ENCODE measurements at regions not wholly inside any gene's neighbourhood (a gene's known extent, or its start where the extent isn't known, plus 50 kb on each side); places are given as distances from the start of the nearest gene placed in this dataset.

DNA sequence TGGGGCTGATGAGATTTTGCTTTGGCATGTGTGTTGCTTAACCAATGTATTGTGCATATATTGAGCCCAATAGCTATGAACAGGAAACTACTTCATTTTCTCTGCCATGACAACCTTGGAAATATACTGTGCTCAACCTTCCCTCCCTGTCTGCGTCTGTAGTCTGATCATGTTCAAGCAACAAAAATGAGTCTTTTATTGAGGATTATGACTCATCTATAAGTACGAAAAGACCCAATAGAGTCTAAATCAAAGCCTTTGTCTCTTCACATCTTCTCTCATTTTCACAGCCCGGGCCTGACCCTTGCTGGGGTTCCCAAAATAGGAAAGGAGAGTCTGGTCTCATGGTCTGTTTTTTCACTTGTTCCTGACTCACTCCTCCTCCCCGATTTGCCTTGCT is 158.2 kb downstream of the CAND1 start:
- no peak for DNase-seq (ENCODE audit: low read depth)

DNA sequence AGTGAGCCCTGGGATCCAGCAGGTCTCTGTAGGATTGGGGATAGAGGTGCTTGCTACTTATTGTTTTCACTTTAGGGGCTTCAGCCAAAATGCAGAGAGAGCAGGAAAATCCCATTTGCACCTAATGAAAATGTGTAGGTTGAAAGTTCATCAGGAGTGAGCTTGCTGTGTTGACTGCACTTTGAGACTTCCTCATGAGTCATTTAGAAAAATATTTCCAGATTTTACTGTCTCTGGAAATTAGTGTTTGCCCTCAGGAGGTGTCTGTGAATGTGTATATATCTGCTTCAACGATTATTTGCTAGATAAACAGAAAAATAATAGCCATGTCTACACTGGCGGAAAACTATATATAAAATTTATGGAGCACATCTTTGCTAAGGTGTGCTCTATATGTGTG is 159.3 kb downstream of the CAND1 start:
- no peak for DNase-seq (ENCODE audit: low read depth)

DNA sequence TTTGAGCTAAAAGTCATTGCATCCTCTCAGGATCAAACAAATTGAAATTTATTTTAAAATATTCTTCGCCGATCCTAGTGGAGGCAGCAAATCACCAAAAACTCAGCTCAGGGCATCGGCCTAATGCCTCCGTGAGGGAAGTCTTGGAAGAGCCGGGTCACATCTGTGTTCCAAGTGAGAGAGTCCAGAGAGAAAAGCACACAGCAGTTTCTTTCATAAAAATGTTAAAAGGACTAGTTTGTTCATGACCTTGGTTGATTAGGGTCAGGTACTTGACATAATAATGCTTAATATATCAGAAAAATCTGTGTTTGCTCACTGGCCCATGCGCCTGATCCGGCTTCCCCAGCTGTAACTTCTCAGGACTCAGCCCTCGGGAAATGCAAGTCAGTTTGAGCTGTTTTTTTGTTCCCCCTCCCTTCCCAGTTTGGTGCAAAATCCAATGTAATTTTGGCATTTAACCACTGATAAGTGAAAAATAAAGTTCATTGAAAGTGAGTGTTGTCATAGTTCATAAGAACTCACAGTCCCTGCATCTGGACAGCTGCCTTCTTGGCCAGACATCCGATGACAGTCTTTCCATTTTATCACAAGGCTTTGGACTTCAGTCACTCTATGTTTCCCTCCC is 161.7 kb downstream of the CAND1 start:
- DNase-seq (ENCODE audit: low read depth) = no peak

DNA sequence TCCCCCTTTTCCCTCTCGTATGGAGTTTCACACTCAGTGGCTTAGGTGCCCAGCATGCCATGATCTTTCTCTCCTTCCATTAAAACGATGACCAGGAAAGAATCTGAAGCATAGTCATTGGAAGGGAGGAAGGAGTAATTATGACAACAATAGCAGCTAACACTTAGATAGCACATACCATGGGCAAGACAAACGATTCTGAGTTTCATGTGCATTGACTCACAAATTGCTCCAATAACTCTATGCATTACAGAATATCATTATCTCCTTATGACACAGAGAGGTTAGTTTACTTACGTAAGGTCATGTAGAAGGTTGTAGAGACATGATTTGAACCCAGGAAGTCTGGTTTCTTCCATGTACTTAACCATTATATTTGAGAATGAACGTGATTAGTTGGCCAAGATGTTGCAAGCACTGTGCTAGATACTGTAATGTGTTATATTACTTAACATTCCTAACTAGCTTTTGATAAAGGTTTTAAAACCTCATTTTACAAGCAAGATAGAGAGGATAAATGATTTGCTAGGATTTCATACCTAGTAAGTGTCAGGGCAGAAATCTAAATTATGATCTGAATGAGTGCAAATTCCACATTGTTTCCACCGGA is 162.4 kb downstream of the CAND1 start:
- DNase-seq (ENCODE audit: low read depth) = no peak

- no peak for DNase-seq (ENCODE audit: low read depth)
Measured at GRCh38 chr12:67433385-67434175, 164.4 kb downstream of the CAND1 start.

- no peak for DNase-seq (ENCODE audit: low read depth)
Measured at GRCh38 chr12:67434671-67435370, 165.7 kb downstream of the CAND1 start.

DNA sequence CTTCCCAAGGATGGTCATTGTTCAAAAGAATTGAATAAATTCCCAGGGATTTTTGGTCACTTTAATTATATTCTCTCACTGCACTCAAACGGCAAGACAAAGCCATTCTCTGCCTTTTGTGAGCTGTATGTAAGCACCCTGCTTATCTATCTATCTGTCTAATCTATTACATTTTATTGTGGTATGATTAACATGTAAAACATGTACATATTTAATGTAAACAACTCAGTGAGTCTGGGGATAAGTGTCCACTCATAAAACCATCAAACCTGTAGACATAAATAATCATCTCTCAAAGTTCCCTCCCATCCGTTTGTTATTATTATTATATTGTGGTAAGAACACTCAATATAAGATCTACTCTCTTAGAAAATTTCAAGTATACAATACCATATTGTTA is 167.1 kb downstream of the CAND1 start:
- no peak for DNase-seq (ENCODE audit: low read depth)

DNA sequence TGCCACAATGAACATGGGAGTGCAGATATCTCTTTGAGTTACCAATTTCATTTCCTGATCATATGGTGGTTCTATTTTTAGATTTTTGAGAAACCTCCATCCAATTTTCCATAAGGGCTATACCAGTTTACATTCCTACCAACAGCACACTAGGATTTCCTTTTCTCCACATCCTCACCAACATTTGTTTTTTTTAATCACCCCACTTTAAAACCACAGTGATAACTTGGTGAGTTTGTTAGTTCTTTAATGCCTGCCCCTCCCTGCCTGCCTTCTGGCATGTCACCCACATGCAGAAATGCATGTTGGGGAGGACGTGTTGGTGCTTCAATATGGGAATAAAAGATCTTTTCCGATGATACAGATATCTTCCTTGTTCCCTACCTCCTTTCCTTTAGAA is 167.9 kb downstream of the CAND1 start:
- no peak for DNase-seq (ENCODE audit: low read depth)

DNA sequence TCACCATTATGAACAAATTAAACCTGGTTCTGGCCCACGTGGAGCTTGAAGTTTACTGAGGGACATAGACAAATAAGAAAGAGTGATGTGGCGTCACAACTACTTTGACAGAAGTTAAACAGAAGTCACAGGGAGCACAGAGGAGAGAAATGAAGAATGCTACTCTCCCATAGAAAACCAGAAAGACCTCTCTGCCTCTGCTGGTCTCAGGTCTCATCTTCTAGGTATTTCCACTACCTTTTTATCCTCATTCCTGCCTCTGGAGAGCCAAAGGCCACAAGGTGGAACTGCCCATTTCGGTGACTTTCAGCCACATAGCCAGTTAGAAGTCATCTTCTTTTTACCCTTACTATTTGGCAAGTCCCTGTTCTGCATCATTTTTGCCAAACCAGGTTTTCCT is 170.5 kb downstream of the CAND1 start:
- DNase-seq (ENCODE audit: low read depth) = no peak

- peak; percentile 59 for DNase-seq (ENCODE audit: low read depth)
Measured at GRCh38 chr12:67441736-67442346, 172.7 kb downstream of the CAND1 start.

- no peak for DNase-seq (ENCODE audit: low read depth)
Measured at GRCh38 chr12:67442347-67442841, 173.2 kb downstream of the CAND1 start.

DNA sequence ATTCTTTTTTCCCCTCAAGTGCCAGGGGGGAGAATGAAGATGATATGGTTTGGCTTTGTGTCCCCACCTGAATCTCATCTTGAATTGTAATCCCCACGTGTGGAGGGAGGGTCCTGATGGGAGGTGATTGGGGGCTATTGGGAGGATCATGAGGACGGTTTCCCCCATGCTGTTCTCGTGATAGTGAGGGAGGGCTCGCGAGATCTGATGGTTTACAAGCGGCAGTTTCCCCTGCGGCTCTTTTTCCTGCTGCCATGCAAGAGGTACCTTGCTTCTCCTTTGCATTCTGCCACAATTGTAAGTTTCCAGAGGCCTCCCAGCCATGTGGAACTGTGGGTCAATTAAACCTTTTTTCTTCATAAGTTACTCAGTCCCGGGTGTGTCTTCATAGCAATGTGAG is 173.7 kb downstream of the CAND1 start:
- DNase-seq (ENCODE audit: low read depth) = no peak

- no peak for DNase-seq (ENCODE audit: low read depth)
Measured at GRCh38 chr12:67444542-67444941, 175.4 kb downstream of the CAND1 start.

DNA sequence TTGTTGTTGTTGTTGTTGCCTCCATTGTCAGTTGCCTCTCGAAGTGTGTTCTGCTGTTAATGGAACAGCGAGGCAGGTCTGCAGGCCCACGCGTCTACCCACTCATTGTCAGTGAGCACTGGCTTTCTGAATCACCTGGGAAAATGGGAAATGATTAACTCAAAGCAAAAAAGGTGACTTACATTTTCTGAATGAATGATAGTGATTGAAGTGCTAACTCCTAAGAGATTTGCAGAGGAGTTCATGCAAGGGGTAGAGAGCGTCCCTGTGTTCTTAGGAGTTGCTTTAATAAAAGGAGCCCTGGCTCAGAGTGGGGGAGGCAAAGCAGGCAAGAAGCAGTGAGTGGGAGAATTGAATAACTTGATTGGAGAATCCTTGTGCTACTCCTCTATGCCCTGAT is 177.6 kb downstream of the CAND1 start:
- no peak for DNase-seq (ENCODE audit: low read depth)

DNA sequence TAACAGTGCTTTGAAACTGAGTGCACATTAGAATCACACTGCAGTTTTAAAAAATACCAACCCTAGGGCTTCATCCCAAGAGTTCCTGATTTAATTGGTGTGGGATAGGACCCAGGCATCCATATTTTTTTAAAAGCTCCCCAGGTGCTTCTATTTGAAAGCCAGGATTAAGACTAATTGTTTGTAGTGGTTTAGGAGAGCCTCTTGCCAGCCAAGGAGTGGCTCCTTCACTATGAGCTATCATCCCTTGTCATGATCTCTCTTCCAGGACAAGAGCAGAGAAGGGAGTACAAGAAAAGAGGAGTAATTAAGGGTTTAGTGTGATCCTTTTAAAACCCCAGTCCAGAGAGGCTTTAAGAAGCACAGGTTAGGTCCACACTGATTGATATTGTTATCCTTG is 178.0 kb downstream of the CAND1 start:
- DNase-seq (ENCODE audit: low read depth) = no peak

DNA sequence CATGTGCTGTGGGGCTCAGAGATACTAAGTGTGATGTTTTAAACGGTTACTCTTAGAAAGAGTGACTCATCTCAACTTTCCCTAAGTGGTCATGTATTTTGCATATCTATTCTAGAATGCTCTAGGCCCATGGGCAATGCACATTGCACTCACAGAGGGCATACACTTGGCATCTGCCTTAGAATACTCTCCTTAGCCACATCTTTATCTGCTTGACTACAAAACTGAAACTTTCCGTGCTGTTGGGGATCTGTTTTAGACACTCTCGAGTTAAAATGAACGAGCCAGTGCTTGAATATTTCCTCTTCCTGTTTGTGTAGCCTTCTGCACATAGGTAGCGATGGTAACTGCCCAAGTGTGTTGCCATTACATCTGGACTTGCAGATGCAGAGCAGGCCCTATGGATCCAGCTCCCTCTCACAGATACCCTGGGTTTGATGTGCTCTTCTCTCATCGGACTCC is 180.5 kb downstream of the CAND1 start:
- no peak for DNase-seq (ENCODE audit: low read depth)

GRCh38 chr12:67450441-67450840 is 181.3 kb downstream of the CAND1 start:
- no peak for DNase-seq (ENCODE audit: low read depth)

DNA sequence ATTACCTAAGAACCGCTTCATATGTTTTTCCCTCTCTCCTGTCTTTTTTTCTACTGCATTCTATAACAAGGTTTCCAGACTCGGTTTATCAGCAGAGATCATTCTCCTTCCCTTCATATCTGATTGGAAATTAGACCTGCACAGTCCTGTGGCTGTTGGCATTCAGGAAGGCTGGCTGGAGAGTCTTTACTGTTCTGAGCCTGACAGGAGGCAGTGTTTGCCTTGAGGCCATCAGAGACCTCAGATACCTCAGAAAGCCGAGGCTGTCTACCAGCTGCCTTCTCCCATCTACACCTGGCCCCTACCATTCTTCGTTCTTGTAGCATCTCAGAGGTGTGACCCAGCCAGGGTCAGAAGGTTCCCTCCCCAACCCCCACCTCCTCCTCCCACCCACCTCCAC is 182.0 kb downstream of the CAND1 start:
- DNase-seq (ENCODE audit: low read depth) = no peak

DNA sequence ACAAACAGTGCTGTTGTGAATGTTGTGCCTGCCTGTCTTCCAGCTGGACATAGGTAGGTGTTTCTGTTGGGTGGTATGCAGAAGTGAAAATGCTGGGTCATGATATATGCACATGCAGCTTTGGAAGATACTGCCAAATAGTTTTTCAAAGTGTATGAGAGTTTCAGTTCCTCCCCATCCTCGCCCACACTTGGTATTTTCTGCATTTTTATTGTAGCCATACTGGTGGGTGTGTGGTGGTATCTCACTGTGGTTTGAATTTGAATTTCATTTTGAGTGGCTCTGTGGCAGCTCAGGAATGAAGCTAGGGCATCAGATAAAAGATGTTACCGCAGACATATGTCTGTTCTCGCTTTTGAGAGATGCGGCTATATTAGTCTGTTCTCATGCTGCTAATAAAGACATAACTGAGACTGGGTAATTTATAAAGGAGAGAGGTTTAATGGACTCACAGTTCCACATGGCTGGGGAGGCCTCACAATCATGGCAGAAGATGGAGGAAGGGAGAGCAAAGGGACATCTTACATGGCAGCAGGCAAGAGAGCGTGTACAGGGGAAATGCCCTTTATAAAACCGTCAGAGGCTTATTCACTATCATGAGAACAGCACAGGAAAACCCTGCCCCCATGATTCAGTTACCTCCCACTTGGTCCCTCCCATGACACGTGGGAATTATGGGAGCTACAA is 183.1 kb downstream of the CAND1 start:
- DNase-seq (ENCODE audit: low read depth) = no peak

GRCh38 chr12:67453191-67453590 is 184.0 kb downstream of the CAND1 start:
- no peak for DNase-seq (ENCODE audit: low read depth)

- no peak for DNase-seq (ENCODE audit: low read depth)
Measured at GRCh38 chr12:67455236-67455635, 186.1 kb downstream of the CAND1 start.
